SU-DHL-6 (cell line): ENCODE measurements at regions not wholly inside any gene's neighbourhood (a gene's known extent, or its start where the extent isn't known, plus 50 kb on each side); places are given as distances from the start of the nearest gene placed in this dataset.

ENCODE experiments used
- H2AFZ ChIP-seq: fragments of 200-600 bp; sonication (generic); 2 replicates; pipeline ENCODE4 v1.6.1; 2014; ENCODE audit warnings: low read depth, mild to moderate bottlenecking, moderate library complexity, mixed read lengths, antibody characterized with exemption, low read length; ENCODE audit not compliant: severe bottlenecking
- H3F3A ChIP-seq: fragments of 200-600 bp; shearing (Covaris generic); 2 replicates; pipeline ENCODE4 v1.6.0; 2016; ENCODE audit warnings: antibody characterized with exemption, mild to moderate bottlenecking; ENCODE audit not compliant: insufficient read depth
- H3K27ac ChIP-seq: fragments of 200-600 bp; sonication (generic); 2 replicates; pipeline ENCODE4 v1.5.1; 2016; ENCODE audit warnings: low read depth, mild to moderate bottlenecking, low read length, moderate library complexity, mixed read lengths
- H3K27me3 ChIP-seq: fragments of 200-600 bp; sonication (generic), shearing (Covaris generic); 2 replicates; pipeline ENCODE4 v1.6.0; 2014; ENCODE audit warnings: mild to moderate bottlenecking, low read length
- H3K36me3 ChIP-seq: fragments of 200-600 bp; sonication (generic); 2 replicates; pipeline ENCODE4 v1.6.1; 2014; ENCODE audit warnings: mild to moderate bottlenecking, low read length, mixed read lengths
- H3K4me2 ChIP-seq: fragments of 300-600, 200-600 bp; shearing (Covaris generic), sonication (generic); 2 replicates; pipeline ENCODE4 v1.6.0; 2014; ENCODE audit warnings: low read length, low read depth, mild to moderate bottlenecking; ENCODE audit not compliant: poor library complexity, severe bottlenecking
- H3K4me3 ChIP-seq: fragments of 200-600 bp; sonication (generic); 2 replicates; pipeline ENCODE4 v1.5.1; 2014; ENCODE audit warnings: antibody characterized with exemption, low read length, mild to moderate bottlenecking, mixed read lengths; ENCODE audit not compliant: insufficient read depth, poor library complexity, severe bottlenecking
- H3K79me2 ChIP-seq: fragments of 200-600 bp; sonication (generic); 2 replicates; pipeline ENCODE4 v1.6.1; 2014; ENCODE audit warnings: mild to moderate bottlenecking, low read length, moderate library complexity; ENCODE audit not compliant: insufficient read depth
- H3K9ac ChIP-seq: fragments of 200-600 bp; sonication (generic); 2 replicates; pipeline ENCODE4 v1.7.0; 2014; ENCODE audit warnings: mild to moderate bottlenecking, low read length
- H3K9me2 ChIP-seq: fragments of 200-600 bp; sonication (generic); replicated peaks from 2 replicates; pipeline ENCODE4 v1.6.1; 2014; ENCODE audit warnings: low read length; ENCODE audit not compliant: insufficient read depth
- H3K9me3 ChIP-seq: fragments of 200-600 bp; sonication (generic); 2 replicates; pipeline ENCODE4 v1.6.1; 2014; ENCODE audit warnings: low read length, mixed read lengths; ENCODE audit not compliant: insufficient read depth
- H4K20me1 ChIP-seq: fragments of 200-600 bp; sonication (generic); 2 replicates; pipeline ENCODE4 v1.6.1; 2014; ENCODE audit warnings: low read depth, mild to moderate bottlenecking, antibody characterized with exemption, low read length, moderate library complexity, mixed read lengths
- CTCF ChIP-seq: fragments of 200-600 bp; sonication (generic); IDR thresholded peaks from one replicate; pipeline ENCODE4 v1.5.1; 2017; ENCODE audit warnings: antibody characterized with exemption, mild to moderate bottlenecking, low read length, moderate library complexity; ENCODE audit not compliant: insufficient read depth, poor library complexity, severe bottlenecking
- EZH2phosphoT487 ChIP-seq: fragments of 200-600 bp; sonication (generic), shearing (Covaris generic); conservative IDR thresholded peaks from 2 replicates; pipeline ENCODE4 v1.6.1; 2018; ENCODE audit warnings: mild to moderate bottlenecking, antibody characterized with exemption, low read length, moderate library complexity, mixed read lengths

GRCh38 chr11:90913131-90913668 lies 690.4 kb upstream of the CHORDC1 start:
- H2AFZ ChIP-seq = no peak overlapping the region
- H3K79me2 ChIP-seq = no peaks in the 10 kb centered on the region
- no peaks in the 10 kb centered on the region for H4K20me1 ChIP-seq
- no peaks in the 10 kb centered on the region for H3K36me3 ChIP-seq
- H3K9me2 ChIP-seq = no peaks in the 10 kb centered on the region
- no peak overlapping the region for H3K4me2 ChIP-seq
- no peaks in the 10 kb centered on the region for H3K27me3 ChIP-seq
- TF ChIP-seq EZH2phosphoT487 (no peak), CTCF (no peak)
- H3K9ac ChIP-seq = no peak overlapping the region
- H3K4me3 ChIP-seq = no peak overlapping the region
- no peak overlapping the region for H3K27ac ChIP-seq
- H3F3A ChIP-seq = no peaks in the 10 kb centered on the region
- no peaks in the 10 kb centered on the region for H3K9me3 ChIP-seq

DNA sequence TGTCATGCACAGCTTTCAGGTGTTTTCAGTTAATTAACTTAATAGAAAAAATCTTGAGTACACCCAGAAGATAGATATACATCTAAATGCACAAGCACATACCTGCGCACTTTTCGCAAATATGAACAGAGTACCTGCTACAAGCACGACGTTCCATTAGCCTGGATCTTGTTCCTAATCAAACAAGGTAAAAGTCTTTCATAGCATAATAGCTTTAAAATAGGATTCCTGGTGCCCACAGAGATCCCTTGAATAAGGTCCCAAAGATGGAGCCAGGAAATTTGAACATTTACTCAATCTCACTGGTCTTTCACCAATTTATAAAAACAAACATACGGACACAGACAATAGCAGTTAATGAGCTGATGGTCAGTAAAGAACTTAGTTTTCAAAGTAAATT lies 689.8 kb upstream of the CHORDC1 start:
- H4K20me1 ChIP-seq = no peaks in the 10 kb centered on the region
- H3K4me2 ChIP-seq = no peak overlapping the region
- H3K9me2 ChIP-seq = no peaks in the 10 kb centered on the region
- H3K27me3 ChIP-seq = no peaks in the 10 kb centered on the region
- H3K9ac ChIP-seq = no peak overlapping the region
- no peak overlapping the region for H2AFZ ChIP-seq
- H3K36me3 ChIP-seq = no peaks in the 10 kb centered on the region
- no peaks in the 10 kb centered on the region for H3K9me3 ChIP-seq
- no peaks in the 10 kb centered on the region for H3K79me2 ChIP-seq
- no peak overlapping the region for H3K27ac ChIP-seq
- H3F3A ChIP-seq = no peaks in the 10 kb centered on the region
- no peak for TF ChIP-seq CTCF
- TF ChIP-seq EZH2phosphoT487 = no peak
- no peak overlapping the region for H3K4me3 ChIP-seq

DNA sequence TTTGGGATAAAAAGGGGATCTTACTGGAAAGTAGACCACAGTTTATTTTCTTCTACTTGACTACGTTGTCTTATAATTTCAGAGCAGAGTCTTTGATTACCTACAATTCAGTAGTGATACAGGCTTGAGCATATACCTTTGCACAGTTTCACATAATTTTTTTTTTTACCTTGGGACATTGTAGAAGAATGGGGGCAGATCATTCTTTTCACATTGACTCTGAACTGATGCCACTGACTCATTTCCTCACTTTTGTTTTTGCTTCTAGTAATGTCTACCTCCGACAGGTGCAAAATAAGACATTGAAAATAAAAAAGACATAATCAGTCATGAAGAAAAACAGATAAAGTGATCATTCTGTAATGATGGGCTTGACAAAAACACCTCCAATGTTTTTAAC lies 688.3 kb upstream of the CHORDC1 start:
- no peak overlapping the region for H2AFZ ChIP-seq
- H3K9me3 ChIP-seq = no peaks in the 10 kb centered on the region
- H3K27ac ChIP-seq = no peak overlapping the region
- no peaks in the 10 kb centered on the region for H3K9me2 ChIP-seq
- H3K79me2 ChIP-seq = no peaks in the 10 kb centered on the region
- no peak overlapping the region for H3K4me3 ChIP-seq
- H3K4me2 ChIP-seq = no peak overlapping the region
- no peak overlapping the region for H3K9ac ChIP-seq
- no peaks in the 10 kb centered on the region for H3K27me3 ChIP-seq
- TF ChIP-seq CTCF = no peak
- no peak for TF ChIP-seq EZH2phosphoT487
- no peaks in the 10 kb centered on the region for H4K20me1 ChIP-seq
- H3K36me3 ChIP-seq = no peaks in the 10 kb centered on the region
- no peaks in the 10 kb centered on the region for H3F3A ChIP-seq

GRCh38 chr11:90908074-90908473 lies 685.2 kb upstream of the CHORDC1 start:
- Histone ChIP-seq H3K79me2 (no peaks in the 10 kb centered on the region), H3K27me3 (no peaks in the 10 kb centered on the region), H3K27ac (no peak overlapping the region), H3F3A (no peaks in the 10 kb centered on the region), H2AFZ (no peak overlapping the region), H3K4me3 (no peak overlapping the region), H3K9me3 (no peaks in the 10 kb centered on the region), H3K9ac (no peak overlapping the region), H4K20me1 (no peaks in the 10 kb centered on the region), H3K9me2 (no peaks in the 10 kb centered on the region), H3K4me2 (no peak overlapping the region), H3K36me3 (no peaks in the 10 kb centered on the region)
- TF ChIP-seq EZH2phosphoT487 (no peak), CTCF (no peak)
